Testis (tissue), 2 donors: ENCODE measurements at regions not wholly inside any gene's neighbourhood (a gene's known extent, or its start where the extent isn't known, plus 50 kb on each side); places are given as distances from the start of the nearest gene placed in this dataset.

Experiments used
- CTCF ChIP-seq, 3 experiments: fragments of 450-650 bp in 2 of 3; fragments of 200-600 bp in 1 of 3; sonication (generic) in 1 of 3; IDR thresholded peaks; one replicate each; pipeline ENCODE4 v1.5.1; 2016 to 2019; ENCODE audit warnings: antibody characterized with exemption in 3 of 3, mild to moderate bottlenecking in 2 of 3, moderate library complexity in 1 of 3
- POLR2A ChIP-seq: fragments of 450-650 bp; IDR thresholded peaks from one replicate; pipeline ENCODE4 v1.6.1; 2017; ENCODE audit warnings: antibody characterized with exemption, mild to moderate bottlenecking, moderate library complexity

GRCh38 chr11:91871791-91872190 lies 352.8 kb upstream of the FAT3 start:
- TF ChIP-seq CTCF (IDR thresholded peaks at IDR 0.05), result no peak
- TF ChIP-seq POLR2A, result no peak
